HG03175 (cell line): ENCODE measurements at regions not wholly inside any gene's neighbourhood (a gene's known extent, or its start where the extent isn't known, plus 50 kb on each side); places are given as distances from the start of the nearest gene placed in this dataset.
"Not testable (repeated sequence)": the region's sequence is repeated elsewhere in the genome, so short reads cannot be mapped to it uniquely, and the experiment has no call there.

Experiments
- ATAC-seq: cut with Tn5 transposase; IDR thresholded peaks from one replicate; pipeline ENCODE4 v1.9.1; 2021; ENCODE audit warnings: mild to moderate bottlenecking, moderate library complexity; ENCODE audit not compliant: unreplicated experiment

DNA sequence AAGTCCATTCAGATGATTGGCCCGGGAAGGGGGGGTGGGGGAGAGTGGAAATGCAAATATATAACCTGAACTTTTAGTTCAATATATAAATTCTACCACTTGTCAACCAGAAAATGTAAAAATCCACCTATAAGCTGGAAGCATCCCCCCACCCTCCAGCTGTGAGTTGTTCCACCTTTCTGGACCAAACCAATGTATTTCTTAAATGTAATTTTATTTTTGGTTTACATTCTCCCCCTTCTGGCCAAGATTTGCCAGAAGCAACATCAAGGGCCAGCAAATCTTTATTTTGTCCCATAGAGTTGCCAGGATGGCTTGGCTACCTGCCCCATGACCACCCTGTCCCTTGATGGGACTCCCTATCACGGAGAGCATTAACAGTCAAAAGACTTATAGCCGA is 545.7 kb downstream of the TBL1XR1 start:
- no peak for ATAC-seq

GRCh38 chr3:176650478-176650877 is 546.8 kb downstream of the TBL1XR1 start:
- ATAC-seq = peak; percentile 58

DNA sequence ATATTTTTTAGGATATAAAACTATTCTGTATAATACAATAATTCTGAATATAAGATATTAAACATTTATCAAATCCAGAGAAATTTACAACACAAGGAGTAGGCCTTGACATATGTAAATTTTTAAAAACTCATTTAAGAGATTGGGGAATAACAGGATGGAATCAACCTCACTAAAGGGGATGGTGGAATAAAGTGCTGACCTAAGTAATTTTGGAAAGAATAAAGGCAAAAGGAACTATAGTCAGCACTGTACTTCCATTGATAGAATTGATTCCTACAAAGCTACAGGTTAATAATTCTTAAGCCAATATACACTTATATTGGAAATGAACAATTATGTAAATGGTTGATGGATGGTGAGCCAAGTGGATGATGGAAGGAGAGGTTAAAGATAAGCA is 549.3 kb downstream of the TBL1XR1 start:
- ATAC-seq = no peak

DNA sequence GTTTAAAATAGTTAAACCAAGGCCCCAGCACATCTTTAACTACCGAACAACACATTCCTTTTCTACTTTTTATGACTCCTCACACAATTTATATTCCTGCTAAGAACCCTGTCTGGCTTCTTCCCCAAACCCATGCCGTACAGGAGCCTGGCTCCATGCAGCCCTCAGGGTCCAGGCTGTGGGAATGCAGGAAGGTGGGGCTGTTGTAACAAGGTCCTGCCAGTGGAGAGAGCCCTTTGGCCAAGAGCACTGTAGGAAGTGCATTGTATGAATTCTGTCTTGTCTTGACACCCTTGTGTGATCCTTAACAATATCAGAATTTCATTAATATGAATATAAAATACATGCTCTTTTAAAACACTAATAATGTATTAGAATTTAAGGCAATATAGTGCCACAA is 563.8 kb downstream of the TBL1XR1 start:
- ATAC-seq = no peak

DNA sequence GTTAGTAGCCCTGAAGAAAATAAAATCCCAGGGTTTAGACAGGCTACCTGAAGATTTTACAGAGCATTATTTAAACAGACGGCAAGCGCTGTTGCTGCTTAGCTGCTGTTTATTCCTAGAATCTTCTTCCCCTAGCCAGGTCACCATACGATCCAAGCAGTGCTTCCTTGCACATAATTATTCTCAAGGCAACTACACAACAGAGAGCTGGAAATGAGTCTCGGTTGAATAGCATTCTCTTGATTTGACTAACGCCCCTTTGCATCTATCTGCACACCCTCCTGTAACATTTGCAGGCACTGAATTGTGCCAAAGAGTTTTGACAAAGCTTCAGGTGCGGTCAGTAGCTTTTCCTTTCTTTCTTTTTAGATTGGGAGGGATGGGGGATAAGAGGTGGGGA is 564.4 kb downstream of the TBL1XR1 start:
- no peak for ATAC-seq

GRCh38 chr3:176631165-176631564 is 566.1 kb downstream of the TBL1XR1 start:
- no peak for ATAC-seq

DNA sequence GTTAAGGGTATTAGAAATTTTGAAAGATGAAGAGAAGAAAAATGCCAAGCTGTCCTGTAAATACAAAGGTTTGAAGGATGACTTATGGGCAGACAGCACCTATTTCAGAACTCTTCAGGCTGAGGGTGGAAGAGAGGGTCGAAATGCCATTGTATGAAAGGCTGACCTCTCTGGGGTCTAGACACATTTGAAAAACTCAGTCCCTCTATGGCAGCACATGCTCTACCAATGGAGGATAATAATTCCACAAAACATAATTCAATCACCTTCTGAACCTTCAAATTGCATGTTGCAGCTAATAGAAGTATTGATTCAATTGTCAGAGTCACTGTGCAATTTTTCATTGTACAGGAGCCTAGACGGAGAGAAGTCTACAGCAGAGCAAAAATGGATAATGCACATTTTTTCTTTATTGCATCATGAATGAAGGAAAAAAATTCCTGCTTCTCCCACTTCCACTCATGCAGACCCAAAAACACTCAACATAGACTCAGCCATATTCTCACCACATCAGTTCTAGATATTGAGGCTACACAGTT is 569.1 kb downstream of the TBL1XR1 start:
- no peak for ATAC-seq

DNA sequence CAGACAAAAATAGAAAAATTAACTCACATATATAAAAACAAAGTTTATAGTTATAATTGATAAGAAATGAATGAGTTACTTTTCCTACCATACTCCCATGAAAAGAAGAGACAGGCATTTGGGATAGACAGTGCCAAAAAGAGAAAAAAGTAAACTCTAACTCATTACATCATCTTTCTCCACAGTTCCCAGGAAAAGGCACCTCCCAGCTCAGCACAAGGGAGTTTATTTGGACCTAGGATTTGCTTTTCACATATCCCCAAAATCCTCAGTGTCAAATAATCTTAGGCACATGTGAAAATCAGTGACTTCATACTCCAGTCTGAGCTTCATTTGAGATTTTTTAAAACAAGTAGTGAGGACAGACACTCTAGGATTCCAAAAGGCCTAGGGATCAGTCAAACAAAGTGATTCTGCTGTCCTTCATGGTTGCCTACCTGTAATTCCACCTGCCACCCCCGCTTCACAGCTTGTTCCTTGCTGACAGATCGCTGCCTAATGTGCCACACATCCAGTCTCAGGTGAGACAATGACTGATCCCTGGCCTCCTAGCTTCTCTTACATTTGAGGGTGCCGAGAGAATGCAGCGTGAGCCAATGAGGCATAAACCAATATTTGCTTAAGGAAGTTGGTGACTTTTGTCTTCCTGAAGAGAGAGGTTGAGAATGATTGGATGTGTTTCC is 573.7 kb downstream of the TBL1XR1 start:
- ATAC-seq = no peak

- ATAC-seq = no peak
Measured at GRCh38 chr3:176619833-176620232, 577.4 kb downstream of the TBL1XR1 start.

GRCh38 chr3:176615826-176616225 is 581.5 kb downstream of the TBL1XR1 start:
- ATAC-seq = no peak

GRCh38 chr3:176611703-176612102 is 585.6 kb downstream of the TBL1XR1 start:
- no peak for ATAC-seq

GRCh38 chr3:176609361-176609760 is 587.9 kb downstream of the TBL1XR1 start:
- no peak for ATAC-seq

DNA sequence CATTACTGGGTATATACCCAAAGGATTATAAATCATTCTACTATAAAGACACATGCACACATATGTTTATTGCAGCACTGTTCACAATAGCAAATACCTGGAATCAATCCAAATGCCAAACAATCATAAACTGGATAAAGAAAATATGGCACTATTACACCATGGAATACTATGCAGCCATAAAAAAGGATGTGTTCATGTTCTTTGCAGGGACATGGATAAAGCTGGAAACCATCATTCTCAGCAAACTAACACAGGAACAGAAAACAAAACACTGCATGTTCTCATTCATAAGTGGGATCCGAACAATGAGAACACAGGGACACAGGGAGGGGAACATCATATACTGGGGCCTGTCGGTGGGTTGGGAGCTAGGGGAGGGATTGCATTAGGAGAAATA is 591.7 kb downstream of the TBL1XR1 start:
- not testable (repeated sequence) for ATAC-seq

GRCh38 chr3:176595307-176595706 is 602.0 kb downstream of the TBL1XR1 start:
- ATAC-seq = no peak

- ATAC-seq = no peak
Measured at GRCh38 chr3:176590722-176591121, 606.6 kb downstream of the TBL1XR1 start.

GRCh38 chr3:176587089-176587488 is 610.2 kb downstream of the TBL1XR1 start:
- ATAC-seq = peak; percentile 71

DNA sequence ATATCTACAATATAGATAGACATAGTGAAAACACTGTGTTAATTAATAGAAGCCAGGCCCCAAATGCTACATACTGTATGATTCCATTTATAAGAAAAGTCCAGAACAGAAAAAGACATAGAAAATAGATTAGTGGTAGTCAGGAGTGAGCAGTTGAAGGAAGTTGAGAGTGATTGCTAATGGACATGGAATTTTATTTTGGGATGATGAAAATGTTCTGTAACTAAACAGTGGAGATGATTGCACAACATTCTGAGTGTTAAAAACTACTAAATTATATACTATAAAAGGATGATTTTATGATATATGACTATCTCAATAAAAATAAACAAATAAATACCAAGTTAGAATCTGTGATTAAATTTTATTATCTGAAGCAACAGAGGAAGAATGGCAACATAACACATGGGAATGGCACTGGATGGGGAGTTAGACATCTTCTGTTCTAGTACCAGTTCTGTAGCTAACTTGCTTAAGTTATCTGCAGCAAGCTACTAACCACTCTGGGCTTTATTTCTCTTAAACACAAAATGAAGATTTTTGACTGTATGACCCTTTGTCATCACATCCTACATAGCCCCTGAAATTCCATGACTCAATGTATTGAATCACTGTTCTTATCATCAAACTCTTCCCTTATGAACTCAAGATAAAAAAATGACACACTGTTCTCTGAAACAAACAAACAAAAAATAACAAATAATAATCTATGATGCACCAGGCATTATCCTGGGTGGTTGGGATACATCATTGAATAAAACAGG is 612.7 kb downstream of the TBL1XR1 start:
- ATAC-seq = no peak

DNA sequence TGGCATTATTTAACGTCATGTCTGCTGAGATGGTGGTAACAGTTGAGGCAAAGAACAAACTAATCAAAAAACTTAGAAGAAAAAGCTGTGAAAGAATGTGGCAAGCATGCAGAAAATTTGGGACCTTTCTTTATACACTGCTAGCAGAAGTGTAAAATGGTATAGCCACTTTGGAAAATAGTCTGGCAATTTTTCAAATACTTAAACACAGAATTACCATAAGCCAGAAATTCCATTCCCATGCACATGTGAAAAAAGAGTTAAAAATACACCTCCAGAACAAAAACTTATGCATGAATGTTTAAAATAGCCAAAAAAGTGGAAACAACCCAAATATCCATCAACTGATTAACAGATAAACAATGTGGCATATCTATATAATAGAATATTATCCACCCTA is 613.3 kb downstream of the TBL1XR1 start:
- no peak for ATAC-seq

- no peak for ATAC-seq
Measured at GRCh38 chr3:176581589-176581988, 615.7 kb downstream of the TBL1XR1 start.

DNA sequence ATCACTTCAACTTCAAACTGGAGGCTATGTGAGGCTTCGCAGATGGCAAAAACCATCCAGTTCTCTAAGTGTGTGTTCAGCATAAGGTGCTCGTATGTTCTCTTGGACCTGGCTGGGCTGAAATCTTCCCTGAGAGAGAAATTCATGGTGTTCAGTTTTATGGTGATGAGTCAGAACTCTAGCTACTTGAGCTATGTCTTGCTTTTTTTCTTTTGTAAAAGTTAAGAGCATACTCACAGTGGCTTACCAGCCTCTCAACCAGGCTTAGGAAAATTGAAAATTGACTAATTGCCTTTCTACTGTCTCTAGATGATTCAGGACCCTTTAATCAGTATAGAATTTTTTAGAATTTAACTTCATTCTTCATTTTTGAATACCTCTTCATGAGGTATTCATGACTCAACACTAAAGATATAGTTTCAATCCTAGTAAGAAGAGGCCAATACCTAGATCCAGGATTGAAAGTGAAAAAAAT is 617.5 kb downstream of the TBL1XR1 start:
- peak; percentile 68 for ATAC-seq

DNA sequence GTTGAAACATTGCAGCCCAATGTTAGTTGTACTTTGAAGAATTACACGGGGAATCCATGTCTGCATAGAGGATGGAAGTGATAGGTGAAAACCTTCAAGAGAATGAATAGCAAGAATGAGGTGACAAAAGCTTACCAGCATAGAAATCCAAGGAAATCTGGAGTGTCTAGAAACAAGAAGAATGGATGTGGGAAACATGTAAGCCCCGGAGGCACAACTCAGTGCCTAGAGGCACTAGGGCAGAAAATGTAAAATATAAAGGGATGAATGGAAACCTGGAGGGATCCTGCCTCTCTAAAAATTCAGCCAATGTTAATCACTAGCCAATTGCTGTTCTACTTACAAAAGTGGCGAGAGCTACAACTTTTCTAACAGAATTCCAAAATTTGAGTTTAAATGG is 619.0 kb downstream of the TBL1XR1 start:
- no peak for ATAC-seq

- no peak for ATAC-seq
Measured at GRCh38 chr3:176577447-176577846, 619.8 kb downstream of the TBL1XR1 start.
